ENCODE measurements at regions not wholly inside any gene's neighbourhood (a gene's known extent, or its start where the extent isn't known, plus 50 kb on each side); places are given as distances from the start of the nearest gene placed in this dataset.

DNA sequence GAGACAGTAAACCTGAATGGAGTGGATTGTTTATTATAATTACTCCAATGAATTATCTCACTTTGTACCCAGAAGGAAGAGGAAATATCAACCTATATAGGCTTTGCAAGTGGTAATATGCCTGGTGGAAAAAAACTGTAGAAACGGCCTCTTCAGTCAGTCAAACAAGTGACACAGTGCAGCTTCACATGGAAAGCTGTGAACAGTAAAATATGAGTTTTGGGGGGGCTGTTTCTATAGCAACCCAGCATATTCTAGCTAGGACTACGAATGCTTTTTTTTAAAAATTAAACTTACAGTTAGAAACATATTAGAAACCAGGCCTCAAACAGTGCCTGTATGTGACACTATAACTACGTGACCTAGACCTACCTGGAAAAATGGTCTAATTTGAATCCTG is 150.1 kb downstream of the PPP1R2C start:
- no peak for DNase-seq (ENCODE audit: insufficient read length, low spot score)
- TF ChIP-seq, protein P1, sequence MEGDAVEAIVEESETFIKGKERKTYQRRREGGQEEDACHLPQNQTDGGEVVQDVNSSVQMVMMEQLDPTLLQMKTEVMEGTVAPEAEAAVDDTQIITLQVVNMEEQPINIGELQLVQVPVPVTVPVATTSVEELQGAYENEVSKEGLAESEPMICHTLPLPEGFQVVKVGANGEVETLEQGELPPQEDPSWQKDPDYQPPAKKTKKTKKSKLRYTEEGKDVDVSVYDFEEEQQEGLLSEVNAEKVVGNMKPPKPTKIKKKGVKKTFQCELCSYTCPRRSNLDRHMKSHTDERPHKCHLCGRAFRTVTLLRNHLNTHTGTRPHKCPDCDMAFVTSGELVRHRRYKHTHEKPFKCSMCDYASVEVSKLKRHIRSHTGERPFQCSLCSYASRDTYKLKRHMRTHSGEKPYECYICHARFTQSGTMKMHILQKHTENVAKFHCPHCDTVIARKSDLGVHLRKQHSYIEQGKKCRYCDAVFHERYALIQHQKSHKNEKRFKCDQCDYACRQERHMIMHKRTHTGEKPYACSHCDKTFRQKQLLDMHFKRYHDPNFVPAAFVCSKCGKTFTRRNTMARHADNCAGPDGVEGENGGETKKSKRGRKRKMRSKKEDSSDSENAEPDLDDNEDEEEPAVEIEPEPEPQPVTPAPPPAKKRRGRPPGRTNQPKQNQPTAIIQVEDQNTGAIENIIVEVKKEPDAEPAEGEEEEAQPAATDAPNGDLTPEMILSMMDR (IDR thresholded peaks at IDR 0.05; ENCODE audit: insufficient read depth, missing control alignments): no peak
- no peak for FAIRE-seq

DNA sequence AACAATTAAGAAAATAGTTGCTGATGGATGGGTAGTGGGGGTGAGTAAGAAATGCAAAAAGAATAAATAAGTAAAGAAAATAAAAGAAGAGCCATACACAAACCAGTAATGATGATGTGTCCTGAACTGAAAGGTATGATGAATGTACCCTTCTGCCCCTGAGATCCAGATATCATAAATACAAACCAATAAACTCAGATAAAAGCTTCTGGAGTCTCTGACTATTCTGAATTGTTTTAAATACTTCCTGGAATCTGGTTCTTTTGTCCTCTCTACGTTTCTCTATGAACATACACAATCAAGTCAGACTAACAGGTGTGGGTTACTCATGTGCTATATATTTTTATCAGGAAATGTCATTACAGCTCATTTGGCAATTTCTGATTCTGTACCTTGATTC is 153.4 kb downstream of the PPP1R2C start:
- DNase-seq (ENCODE audit: insufficient read length, low spot score): no peak
- FAIRE-seq: no peak
- TF ChIP-seq, protein P1 (IDR thresholded peaks at IDR 0.05; ENCODE audit: insufficient read depth, missing control alignments): no peak

DNA sequence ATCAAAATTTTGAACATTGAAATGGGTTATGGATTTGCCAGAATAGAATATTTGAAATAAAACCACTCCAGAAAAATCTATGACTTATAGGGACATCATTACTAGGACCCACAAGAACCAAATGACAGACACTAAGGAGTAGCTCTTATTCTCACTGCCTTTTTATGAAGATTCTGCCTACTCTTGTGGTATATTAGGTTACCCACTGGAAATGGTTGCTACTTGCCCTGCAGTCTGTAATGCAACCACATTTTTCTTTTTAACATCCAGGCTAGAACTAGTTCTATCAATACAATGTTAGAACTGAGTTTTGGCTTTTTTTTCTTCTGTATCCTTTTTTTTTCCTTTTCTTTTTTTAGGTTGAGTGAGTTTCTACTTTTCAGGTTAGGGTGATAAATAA is 158.9 kb downstream of the PPP1R2C start:
- TF ChIP-seq, protein P1 (IDR thresholded peaks at IDR 0.05; ENCODE audit: insufficient read depth, missing control alignments): no peak
- DNase-seq (ENCODE audit: insufficient read length, low spot score) (no peak), FAIRE-seq (no peak)

DNA sequence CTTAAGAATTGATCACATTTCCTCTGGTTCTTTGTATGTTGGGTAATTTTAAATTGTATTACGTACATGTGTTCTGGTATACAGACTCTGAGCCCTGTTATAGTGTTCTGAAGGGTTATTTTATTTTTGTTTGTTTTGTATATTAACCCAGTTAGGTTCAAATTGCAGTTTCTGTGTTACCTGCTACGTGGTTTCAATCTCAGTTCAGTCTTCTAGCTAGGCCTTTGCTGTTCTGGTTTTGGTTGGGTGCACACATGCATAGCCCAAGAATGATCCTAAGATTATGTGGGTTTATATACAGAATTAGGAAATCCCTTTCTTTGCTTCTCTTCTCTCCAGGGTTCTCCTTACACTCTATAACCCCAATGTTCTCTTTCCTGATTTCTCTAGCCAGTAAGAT is 161.0 kb downstream of the PPP1R2C start:
- DNase-seq (ENCODE audit: insufficient read length, low spot score) (no peak), FAIRE-seq (no peak)
- TF ChIP-seq, protein P1 (IDR thresholded peaks at IDR 0.05; ENCODE audit: insufficient read depth, missing control alignments): no peak

DNA sequence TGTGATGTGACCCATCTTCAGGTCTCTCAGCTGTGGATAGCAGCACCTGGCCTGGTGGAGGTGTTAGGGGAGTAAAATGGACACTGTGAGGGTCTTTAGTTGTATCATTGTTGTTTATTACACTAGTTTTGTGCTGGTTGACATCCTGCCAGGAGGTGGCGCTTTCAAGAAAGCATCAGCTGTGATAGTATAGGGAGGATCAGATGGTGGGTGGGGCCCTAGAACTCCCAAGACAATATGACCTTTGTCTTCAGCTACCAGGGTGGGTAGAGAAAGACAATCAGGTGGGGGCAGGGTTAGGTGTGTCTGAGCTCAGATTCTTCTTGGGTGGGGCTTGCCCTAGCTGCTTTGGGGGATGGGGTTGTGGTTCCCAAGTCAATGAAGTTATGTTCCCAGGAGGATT is 162.8 kb downstream of the PPP1R2C start:
- FAIRE-seq: no peak
- no peak for DNase-seq (ENCODE audit: insufficient read length, low spot score)
- TF ChIP-seq, protein P1 (IDR thresholded peaks at IDR 0.05; ENCODE audit: insufficient read depth, missing control alignments): no peak

DNA sequence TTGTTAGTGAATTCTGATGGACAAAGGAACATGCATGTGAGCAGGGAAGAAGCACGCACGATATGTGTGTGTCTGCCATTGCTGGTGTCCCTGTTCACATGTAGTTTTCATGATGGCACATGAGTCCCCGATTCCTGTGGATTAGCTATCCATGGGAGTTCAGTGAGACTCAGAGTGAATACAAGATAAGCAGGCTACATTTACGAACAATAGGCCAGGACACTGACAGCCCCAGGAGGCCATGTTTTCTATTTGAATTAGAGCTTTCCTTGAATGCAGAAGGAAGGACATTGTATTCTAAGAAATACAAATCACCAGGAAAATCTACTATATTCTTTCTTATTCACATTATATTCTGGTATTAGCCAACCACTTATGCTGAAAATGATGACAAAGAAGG is 171.4 kb downstream of the PPP1R2C start:
- TF ChIP-seq, protein P1 (IDR thresholded peaks at IDR 0.05; ENCODE audit: insufficient read depth, missing control alignments): no peak
- FAIRE-seq (no peak), DNase-seq (ENCODE audit: insufficient read length, low spot score) (no peak)

DNA sequence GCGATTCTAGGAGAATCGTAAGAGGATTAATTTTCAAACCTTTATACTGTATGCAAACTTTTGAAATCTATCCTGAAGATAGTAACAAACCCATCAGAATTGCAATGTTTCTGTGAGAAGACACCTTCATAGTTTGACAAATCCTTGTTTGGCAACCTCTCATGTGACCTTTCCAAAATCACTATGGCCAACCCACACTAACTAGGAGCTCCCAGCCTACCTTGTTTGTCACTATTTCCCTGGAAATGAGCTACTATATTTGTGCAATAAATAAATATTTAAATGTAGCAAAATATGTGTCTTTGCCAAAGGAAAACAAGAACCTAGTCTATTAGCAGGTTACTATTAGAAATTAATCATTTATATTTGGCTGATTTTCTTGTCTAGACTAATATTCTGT is 173.7 kb downstream of the PPP1R2C start:
- FAIRE-seq (no peak), DNase-seq (ENCODE audit: insufficient read length, low spot score) (no peak)
- TF ChIP-seq, protein P1 (IDR thresholded peaks at IDR 0.05; ENCODE audit: insufficient read depth, missing control alignments): no peak
